RKO (cell line): ENCODE measurements at regions not wholly inside any gene's neighbourhood (a gene's known extent, or its start where the extent isn't known, plus 50 kb on each side); places are given as distances from the start of the nearest gene placed in this dataset.

Source experiments
- DNase-seq: peaks from one replicate; pipeline ENCODE4 v3.0.0-alpha.2; 2016; ENCODE audit warnings: low spot score

DNA sequence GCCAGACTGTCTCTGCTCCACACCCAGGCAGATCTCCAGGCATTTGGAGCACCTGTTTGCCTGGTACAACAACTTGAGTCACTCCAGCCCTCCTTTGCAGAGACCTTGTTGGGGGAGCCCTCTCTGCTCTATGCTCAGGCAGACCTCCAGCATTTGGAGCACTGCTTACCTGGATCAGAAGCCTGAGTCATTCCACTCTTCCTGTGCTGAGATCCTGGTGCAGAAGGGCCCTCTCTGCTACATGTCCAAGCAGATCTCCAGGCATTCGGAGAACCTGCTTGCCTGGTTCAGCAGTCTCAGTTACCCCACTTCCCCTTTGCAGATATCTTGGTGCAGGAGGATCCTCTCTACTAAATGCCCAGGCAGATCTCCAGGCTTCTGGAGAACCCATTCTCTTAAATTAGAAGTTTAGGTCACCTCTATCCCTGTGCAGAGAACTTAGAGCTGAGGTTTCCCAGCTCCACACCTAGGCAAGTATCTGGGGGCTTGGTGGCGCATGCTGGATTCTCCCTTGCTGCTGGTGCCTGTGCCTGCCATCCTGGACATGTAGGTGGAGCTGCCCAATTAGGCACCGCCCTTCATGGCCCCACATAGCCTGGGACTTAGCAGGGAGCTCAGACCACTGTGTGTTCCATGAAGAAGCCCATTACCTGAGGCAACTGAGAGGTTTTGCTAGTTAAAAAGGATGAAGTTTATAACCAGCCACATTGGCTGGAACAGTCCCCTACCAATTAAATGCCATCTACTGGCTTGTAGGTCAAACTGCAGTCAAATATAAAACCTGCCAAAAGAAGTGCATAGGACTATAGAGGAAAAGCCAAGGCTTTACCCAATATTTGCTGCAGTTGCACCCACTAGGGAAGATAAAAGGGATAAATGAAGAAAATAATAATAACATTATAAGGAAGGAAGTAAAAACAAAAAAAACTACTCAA is 97.6 kb upstream of the SLITRK6 start:
- DNase-seq: peak; percentile 5

- DNase-seq: no peak
These were observed 88.2 kb upstream of the SLITRK6 start for GRCh38 chr13:85887406-85887805.

- DNase-seq: peak; percentile 14
These were observed 79.8 kb upstream of the SLITRK6 start for GRCh38 chr13:85879014-85879413.

DNA sequence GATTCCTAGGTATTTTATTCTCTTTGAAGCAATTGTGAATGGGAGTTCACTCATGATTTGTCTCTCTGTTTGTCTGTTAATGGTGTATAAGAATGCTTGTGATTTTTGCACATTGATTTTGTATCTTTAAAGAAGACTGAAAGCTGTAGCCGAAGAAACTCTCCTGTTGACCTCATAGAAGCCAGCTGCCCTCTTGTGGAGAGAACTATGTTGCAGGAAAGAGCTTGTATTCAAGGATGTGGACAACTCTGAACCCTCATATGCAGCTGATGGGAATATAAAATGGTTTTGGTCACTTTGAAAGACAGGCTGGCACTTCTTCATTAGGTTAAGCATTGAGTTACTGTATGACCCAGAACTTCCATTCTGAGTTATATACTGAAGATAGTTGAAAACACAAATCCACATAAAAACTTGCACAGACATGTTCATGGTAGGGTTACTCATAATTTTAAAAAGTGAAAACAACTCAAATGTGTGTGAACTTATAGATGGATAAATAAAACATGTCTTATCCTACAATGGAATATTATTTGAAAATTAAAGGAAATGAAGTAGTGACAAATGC is 65.8 kb upstream of the SLITRK6 start:
- DNase-seq: peak; percentile 49

DNA sequence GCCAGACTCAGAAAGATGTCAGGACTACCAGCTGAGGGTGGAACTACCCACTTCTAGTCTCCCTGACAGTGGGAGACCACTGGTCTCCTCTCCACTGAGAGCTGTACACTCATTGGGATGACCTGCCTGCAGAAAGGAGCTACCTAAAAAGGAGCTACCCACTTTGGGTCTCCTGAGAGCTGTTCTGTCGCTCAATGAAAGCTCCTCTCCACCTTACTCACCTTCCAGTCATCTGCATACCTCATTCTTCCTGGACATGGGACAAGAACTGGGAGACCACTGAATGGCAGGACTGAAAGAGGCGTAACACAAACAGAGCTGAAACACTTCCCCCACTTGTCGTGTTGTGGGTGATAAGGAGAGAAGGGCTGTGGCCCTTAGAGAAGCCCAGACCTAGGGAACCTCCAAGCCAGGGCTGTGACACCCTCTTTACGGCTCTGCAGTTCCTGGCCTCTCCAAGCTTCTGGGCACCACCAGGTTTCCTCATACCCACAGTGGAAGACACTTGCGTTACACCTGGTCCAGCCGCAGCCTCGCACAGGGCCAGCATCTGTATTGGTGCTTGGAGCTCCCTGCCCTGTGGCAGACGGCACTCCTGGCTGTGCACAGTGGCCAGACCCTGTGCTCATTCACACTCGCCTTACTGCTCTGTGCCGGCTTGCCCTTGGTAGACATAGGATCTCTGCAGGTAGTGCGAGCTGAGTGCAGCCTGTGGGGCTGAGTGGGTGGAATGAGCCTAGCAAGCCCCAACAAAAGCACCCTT is 54.9 kb upstream of the SLITRK6 start:
- no peak for DNase-seq

DNA sequence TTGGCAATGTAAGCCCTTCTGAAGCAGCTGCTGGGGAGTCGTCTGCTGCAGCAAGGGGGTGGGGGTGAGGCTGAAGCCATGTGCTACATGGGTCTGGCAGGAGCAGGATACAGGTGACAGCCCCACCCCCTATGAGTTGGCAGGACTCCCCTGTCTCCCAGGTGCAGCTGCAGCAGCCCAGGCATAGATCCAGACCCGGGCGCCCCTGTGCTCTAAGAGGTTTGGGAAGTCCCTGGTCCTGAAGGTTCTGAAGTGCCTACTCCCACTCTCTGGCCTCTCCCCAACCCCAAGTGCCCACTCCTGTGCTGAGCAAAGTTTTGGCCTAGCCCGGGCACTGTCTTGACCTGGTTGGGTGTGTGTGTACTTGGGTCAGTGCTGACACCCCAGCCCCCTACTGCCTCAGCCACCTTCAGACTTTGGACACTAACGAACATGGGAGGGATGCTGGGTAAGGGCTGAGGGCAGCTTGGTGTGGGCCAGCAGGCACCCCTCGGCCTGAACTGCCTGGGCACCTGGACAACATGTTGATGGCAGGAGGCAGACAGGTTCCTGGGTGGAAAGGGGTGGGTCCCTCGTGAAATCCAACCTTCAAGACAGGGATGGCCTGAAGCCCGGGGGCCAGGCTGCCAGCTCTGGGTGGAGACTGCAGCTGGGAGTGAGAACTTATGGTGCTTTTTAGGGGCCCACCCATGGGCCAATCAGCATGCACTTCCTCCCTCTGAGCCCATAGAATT is 54.1 kb upstream of the SLITRK6 start:
- no peak for DNase-seq
